Lower leg skin (tissue), 4 donors: ENCODE measurements at regions not wholly inside any gene's neighbourhood (a gene's known extent, or its start where the extent isn't known, plus 50 kb on each side); places are given as distances from the start of the nearest gene placed in this dataset.

Experiments used
- DNase-seq, 2 donors: peaks; one replicate each; pipeline ENCODE4 v3.0.0-alpha.2; 2019; ENCODE audit warnings: low spot score in 2 of 2
- H3K4me3 ChIP-seq: fragments of 200-600 bp; sonication (generic); 2 replicates; pipeline ENCODE4 v1.5.1; 2017; ENCODE audit warnings: mild to moderate bottlenecking, low read depth; ENCODE audit not compliant: poor library complexity, severe bottlenecking
- POLR2A ChIP-seq, 2 donors: fragments of 450-650 bp; IDR thresholded peaks; one replicate each; pipeline ENCODE4 v1.6.1; 2016 to 2017; ENCODE audit warnings: antibody characterized with exemption in 2 of 2, mild to moderate bottlenecking in 1 of 2, moderate library complexity in 1 of 2
- WGBS, 2 donors: methylation state at CpG; one replicate each; pipeline ENCODE4 v1.1.5; 2018; 5-methylcytosine and 5-hydroxymethylcytosine counted together
- intact Hi-C: fragments of 100-400 bp; cut with DNase I; formaldehyde crosslinking; loops from one replicate; pipeline ENCODE4 v1.15.0; 2023; ENCODE audit warnings: low total_unique reads
- TF ChIP-seq, protein P1 (sequence below), 3 donors: fragments of 450-650 bp; IDR thresholded peaks; one replicate each; pipeline ENCODE4 v1.5.1; 2016; ENCODE audit warnings: antibody characterized with exemption in 3 of 3, mild to moderate bottlenecking in 3 of 3, moderate library complexity in 2 of 3

GRCh38 chr11:31921081-31921480, 110.0 kb upstream of the PAX6 start:
- DNase-seq, result no peak
- H3K4me3 ChIP-seq, result no peak overlapping the region
- WGBS, 2 donors, result 74 to 83% methylated on average over 4 of the region's 4 CpGs
- TF ChIP-seq, protein P1, sequence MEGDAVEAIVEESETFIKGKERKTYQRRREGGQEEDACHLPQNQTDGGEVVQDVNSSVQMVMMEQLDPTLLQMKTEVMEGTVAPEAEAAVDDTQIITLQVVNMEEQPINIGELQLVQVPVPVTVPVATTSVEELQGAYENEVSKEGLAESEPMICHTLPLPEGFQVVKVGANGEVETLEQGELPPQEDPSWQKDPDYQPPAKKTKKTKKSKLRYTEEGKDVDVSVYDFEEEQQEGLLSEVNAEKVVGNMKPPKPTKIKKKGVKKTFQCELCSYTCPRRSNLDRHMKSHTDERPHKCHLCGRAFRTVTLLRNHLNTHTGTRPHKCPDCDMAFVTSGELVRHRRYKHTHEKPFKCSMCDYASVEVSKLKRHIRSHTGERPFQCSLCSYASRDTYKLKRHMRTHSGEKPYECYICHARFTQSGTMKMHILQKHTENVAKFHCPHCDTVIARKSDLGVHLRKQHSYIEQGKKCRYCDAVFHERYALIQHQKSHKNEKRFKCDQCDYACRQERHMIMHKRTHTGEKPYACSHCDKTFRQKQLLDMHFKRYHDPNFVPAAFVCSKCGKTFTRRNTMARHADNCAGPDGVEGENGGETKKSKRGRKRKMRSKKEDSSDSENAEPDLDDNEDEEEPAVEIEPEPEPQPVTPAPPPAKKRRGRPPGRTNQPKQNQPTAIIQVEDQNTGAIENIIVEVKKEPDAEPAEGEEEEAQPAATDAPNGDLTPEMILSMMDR (IDR thresholded peaks at IDR 0.05), result no peak
- no peak for TF ChIP-seq POLR2A (IDR thresholded peaks at IDR 0.05)
- intact Hi-C loops, result no loop called here

DNA sequence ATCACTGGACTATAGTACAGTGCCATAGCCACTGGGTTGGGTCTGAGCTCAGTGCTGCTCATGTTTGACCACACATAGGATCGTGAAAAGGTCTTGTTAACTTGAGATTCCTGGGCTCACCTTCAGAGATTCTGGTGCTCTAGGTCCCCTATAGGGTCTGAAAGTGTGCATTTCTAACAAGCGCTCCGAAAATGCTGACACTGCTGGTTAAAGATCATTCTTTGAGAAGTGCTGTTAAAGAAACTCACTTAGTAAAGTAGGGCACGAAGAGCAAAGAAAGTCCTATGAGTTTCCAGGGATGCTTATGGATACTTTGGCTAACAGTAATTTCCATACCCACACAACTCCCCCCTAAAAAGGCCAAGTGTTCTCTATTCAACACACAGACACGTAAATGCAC, 108.1 kb upstream of the PAX6 start:
- no peak for DNase-seq

GRCh38 chr11:31915867-31916266, 104.7 kb upstream of the PAX6 start:
- no peak for DNase-seq
- no peak overlapping the region for H3K4me3 ChIP-seq
- no peak for TF ChIP-seq POLR2A (IDR thresholded peaks at IDR 0.05)
- TF ChIP-seq, protein P1 (IDR thresholded peaks at IDR 0.05), result no peak
- intact Hi-C loops, result no loop called here
- WGBS, 2 donors, result 92 to 100% methylated on average over 1 of the region's 1 CpG

More for the DNA sequence above, 108.1 kb upstream of the PAX6 start:
- intact Hi-C loops, result no loop called here
- TF ChIP-seq POLR2A (IDR thresholded peaks at IDR 0.05), result no peak
- TF ChIP-seq, protein P1 (IDR thresholded peaks at IDR 0.05), result no peak
- WGBS, 2 donors, result 77 to 86% methylated on average over 5 of the region's 5 CpGs
- H3K4me3 ChIP-seq, result no peak overlapping the region

GRCh38 chr11:31913985-31914384, 102.9 kb upstream of the PAX6 start:
- intact Hi-C loops, result no loop called here
- TF ChIP-seq, protein P1 (IDR thresholded peaks at IDR 0.05), result no peak
- no peak for TF ChIP-seq POLR2A (IDR thresholded peaks at IDR 0.05)
- 93 to 94% methylated on average over 1 of the region's 1 CpG for WGBS, 2 donors
- no peak for DNase-seq
- no peak overlapping the region for H3K4me3 ChIP-seq

- DNase-seq, result no peak
- no peak overlapping the region for H3K4me3 ChIP-seq
- WGBS, 2 donors, result 83 to 94% methylated on average over 1 of the region's 1 CpG
- intact Hi-C loops, result no loop called here
- TF ChIP-seq, protein P1 (IDR thresholded peaks at IDR 0.05), result no peak
- TF ChIP-seq POLR2A (IDR thresholded peaks at IDR 0.05), result no peak
Observed at GRCh38 chr11:31912808-31913207, 101.7 kb upstream of the PAX6 start.

GRCh38 chr11:31910950-31911576, 99.9 kb upstream of the PAX6 start:
- DNase-seq, result no peak
- intact Hi-C loops, result no loop called here
- WGBS, 2 donors, result 79 to 100% methylated on average over 1 of the region's 1 CpG
- no peak overlapping the region for H3K4me3 ChIP-seq
- TF ChIP-seq, protein P1 (IDR thresholded peaks at IDR 0.05), result no peak
- no peak for TF ChIP-seq POLR2A (IDR thresholded peaks at IDR 0.05)
